Psoas muscle (tissue), 7 donors: ENCODE measurements at regions not wholly inside any gene's neighbourhood (a gene's known extent, or its start where the extent isn't known, plus 50 kb on each side); places are given as distances from the start of the nearest gene placed in this dataset.

Experiments
- ATAC-seq, 4 donors: fragments of 200-7000 bp; cut with Tn5 transposase; one replicate each; pipeline ENCODE4 v1.9.1; 2020; ENCODE audit warnings: moderate library complexity in 3 of 4, mild to moderate bottlenecking in 2 of 4
- DNase-seq, 2 donors: peaks; one replicate each; pipeline ENCODE4 v3.0.0-alpha.2; 2020
- H3K27ac ChIP-seq: fragments of 200-600 bp; one replicate; pipeline ENCODE4 v1.8.0; 2022
- H3K27me3 ChIP-seq, 3 donors: fragments of 200-600 bp in 1 of 3; one replicate each; pipeline versions ENCODE4 v1.6.1 to v1.8.0; 2013 to 2022; ENCODE audit warnings: low read length in 2 of 3, mild to moderate bottlenecking in 2 of 3, moderate library complexity in 1 of 3; ENCODE audit not compliant: insufficient read depth in 3 of 3
- H3K36me3 ChIP-seq, 2 donors: fragments of 200-600 bp in 1 of 2; one replicate each; pipeline versions ENCODE4 v1.6.1 to v1.8.0; 2013 to 2022; ENCODE audit warnings: low read depth in 1 of 2, mild to moderate bottlenecking in 1 of 2, moderate library complexity in 1 of 2; ENCODE audit not compliant: insufficient read depth in 1 of 2
- H3K4me1 ChIP-seq: fragments of 200-600 bp; one replicate; pipeline ENCODE4 v1.8.0; 2022
- H3K4me3 ChIP-seq: fragments of 200-600 bp; one replicate; pipeline ENCODE4 v1.8.0; 2022; ENCODE audit warnings: mild to moderate bottlenecking
- H3K9me3 ChIP-seq: fragments of 200-600 bp; one replicate; pipeline ENCODE4 v1.8.0; 2022
- WGBS, 3 donors: extraction: QIAGEN DNeasy Blood & Tissue Kit; methylation state at CpG; one replicate each; pipeline versions ENCODE4 v1.1.6 to v1.1.7; 2013; 5-methylcytosine and 5-hydroxymethylcytosine counted together
- intact Hi-C, 2 donors: fragments of 100-400 bp; cut with DNase I; formaldehyde crosslinking; loops; one replicate each; pipeline versions ENCODE4 v1.11.0 to v1.14.2; 2022
- TF ChIP-seq, protein P1 (sequence below): fragments of 200-600 bp; IDR thresholded peaks from one replicate; pipeline ENCODE4 v1.8.0; 2022; ENCODE audit warnings: antibody characterized with exemption
- donor health status: healthy with polysubstance abuse.
- donor health status: DM: no; HTN: no; CAD: no; lungs with moderate emphysema.
- donor health status: Bipolar disorder and iron deficiency.
- donor health status: healthy.
- donor health status: DM: yes; HTN: yes; CAD: no.
- donor health status: DM: no; HTN: no; CAD: no.
- donor health status: DM: yes; HTN: yes; CAD: no.

- Histone ChIP-seq H3K4me3 (no peak overlapping the region), H3K27me3 (peaks cover 0 to 47% (median 6%) of the 10 kb centered on the region in 3 donors), H3K4me1 (no peaks in the 10 kb centered on the region), H3K27ac (no peak overlapping the region), H3K36me3 (no peaks in the 10 kb centered on the region), H3K9me3 (no peaks in the 10 kb centered on the region)
- ATAC-seq (no peak), DNase-seq (peak in 1 of 2 donors; percentile 44)
- intact Hi-C loops = no loop called here
- WGBS, 3 donors = 33 to 43% (median 36%) methylated on average over 25 of the region's 25 CpGs
- TF ChIP-seq, protein P1, sequence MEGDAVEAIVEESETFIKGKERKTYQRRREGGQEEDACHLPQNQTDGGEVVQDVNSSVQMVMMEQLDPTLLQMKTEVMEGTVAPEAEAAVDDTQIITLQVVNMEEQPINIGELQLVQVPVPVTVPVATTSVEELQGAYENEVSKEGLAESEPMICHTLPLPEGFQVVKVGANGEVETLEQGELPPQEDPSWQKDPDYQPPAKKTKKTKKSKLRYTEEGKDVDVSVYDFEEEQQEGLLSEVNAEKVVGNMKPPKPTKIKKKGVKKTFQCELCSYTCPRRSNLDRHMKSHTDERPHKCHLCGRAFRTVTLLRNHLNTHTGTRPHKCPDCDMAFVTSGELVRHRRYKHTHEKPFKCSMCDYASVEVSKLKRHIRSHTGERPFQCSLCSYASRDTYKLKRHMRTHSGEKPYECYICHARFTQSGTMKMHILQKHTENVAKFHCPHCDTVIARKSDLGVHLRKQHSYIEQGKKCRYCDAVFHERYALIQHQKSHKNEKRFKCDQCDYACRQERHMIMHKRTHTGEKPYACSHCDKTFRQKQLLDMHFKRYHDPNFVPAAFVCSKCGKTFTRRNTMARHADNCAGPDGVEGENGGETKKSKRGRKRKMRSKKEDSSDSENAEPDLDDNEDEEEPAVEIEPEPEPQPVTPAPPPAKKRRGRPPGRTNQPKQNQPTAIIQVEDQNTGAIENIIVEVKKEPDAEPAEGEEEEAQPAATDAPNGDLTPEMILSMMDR = no peak
These were observed 86.3 kb upstream of the ADRA2C start for GRCh38 chr4:3679851-3680311.

DNA sequence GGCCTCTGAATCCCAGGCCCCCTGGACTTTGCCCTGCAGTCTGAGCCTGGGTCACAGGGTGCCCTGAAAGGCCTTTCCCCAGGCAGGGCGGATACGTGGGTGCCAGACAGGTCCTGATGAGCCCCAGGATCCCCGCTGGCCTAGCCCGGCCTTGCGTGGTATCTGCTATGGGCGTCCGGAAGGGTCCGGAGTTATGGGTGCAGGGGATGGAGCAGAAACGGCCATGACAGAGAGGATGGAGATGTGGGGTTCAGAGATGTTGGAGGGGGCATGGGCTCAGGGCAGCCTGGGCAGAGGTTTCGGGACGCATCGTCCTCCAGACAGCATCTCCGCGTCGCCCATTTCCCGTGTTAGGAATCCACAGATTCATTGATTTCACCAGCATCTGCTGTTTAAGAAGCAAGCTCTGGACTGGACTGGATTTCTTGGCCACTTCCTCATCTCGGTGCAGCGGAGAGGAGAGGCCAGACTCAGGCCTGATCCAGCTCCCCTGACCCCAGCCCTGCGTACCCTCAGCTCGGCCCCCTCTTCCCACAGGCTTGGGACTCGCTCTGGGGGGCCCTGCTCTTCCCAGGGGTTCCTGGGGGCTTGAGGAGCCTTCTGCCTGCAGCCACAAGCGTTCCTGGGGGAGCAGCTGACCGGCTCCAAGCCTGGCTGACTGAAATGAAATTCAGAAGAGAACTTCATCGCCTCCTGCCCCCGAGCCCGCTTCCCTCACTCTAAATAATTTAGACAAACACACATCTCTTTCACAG, 86.9 kb upstream of the ADRA2C start:
- H3K4me1 ChIP-seq = no peaks in the 10 kb centered on the region
- no peak overlapping the region for H3K27ac ChIP-seq
- intact Hi-C loops = no loop called here
- 63 to 70% (median 64%) methylated on average over 26 of the region's 26 CpGs for WGBS, 3 donors
- TF ChIP-seq, protein P1 = no peak
- no peaks in the 10 kb centered on the region for H3K36me3 ChIP-seq
- H3K4me3 ChIP-seq = no peak overlapping the region
- H3K27me3 ChIP-seq = peaks cover 0 to 46% (median 6%) of the 10 kb centered on the region in 3 donors
- no peak for ATAC-seq
- H3K9me3 ChIP-seq = no peaks in the 10 kb centered on the region
- DNase-seq = peak in 1 of 2 donors; percentile 30

DNA sequence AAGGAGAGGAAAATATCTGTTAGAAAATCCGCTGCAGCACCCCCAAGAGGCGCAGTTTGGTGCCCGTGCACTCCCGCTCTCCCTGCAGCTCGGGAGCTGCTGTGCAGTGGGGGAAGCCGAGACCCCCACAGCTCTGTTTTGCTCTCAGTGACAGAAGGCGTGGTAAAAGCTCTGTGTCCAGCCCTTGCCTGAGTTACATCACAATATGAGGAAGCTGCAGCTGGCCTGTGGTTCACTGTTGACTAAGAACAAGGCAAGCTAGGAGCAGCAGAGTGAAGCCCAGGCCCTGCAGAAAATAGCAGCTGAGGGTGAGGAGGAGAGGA, 88.5 kb upstream of the ADRA2C start:
- no peaks in the 10 kb centered on the region for H3K9me3 ChIP-seq
- intact Hi-C loops = no loop called here
- H3K36me3 ChIP-seq = no peaks in the 10 kb centered on the region
- WGBS, 3 donors = 64 to 74% (median 74%) methylated on average over 7 of the region's 7 CpGs
- peaks cover 0 to 45% (median 8%) of the 10 kb centered on the region in 3 donors for H3K27me3 ChIP-seq
- TF ChIP-seq, protein P1 = no peak
- H3K4me1 ChIP-seq = no peaks in the 10 kb centered on the region
- DNase-seq (peak in 1 of 2 donors; percentile 3), ATAC-seq (no peak)
- no peak overlapping the region for H3K4me3 ChIP-seq
- H3K27ac ChIP-seq = no peak overlapping the region

GRCh38 chr4:3676907-3677747, 89.1 kb upstream of the ADRA2C start:
- peaks cover 0 to 39% (median 4%) of the 10 kb centered on the region in 3 donors for H3K27me3 ChIP-seq
- peak in 1 of 2 donors; percentile 36 for DNase-seq
- no peak overlapping the region for H3K4me3 ChIP-seq
- TF ChIP-seq, protein P1 = no peak
- WGBS, 3 donors = 71 to 75% (median 72%) methylated on average over 24 of the region's 24 CpGs
- no peak for ATAC-seq
- no peak overlapping the region for H3K27ac ChIP-seq
- no peaks in the 10 kb centered on the region for H3K4me1 ChIP-seq
- no peaks in the 10 kb centered on the region for H3K9me3 ChIP-seq
- no peaks in the 10 kb centered on the region for H3K36me3 ChIP-seq
- intact Hi-C loops = no loop called here
